T-helper 1 cell treated with Interleukin-12 subunit alpha and Interleukin-12 subunit beta and Interleukin-4 antibody, amounts not matched to agents 30 ng/mL and 1 ng/mL, for 36 hours (primary cell): ENCODE measurements at regions not wholly inside any gene's neighbourhood (a gene's known extent, or its start where the extent isn't known, plus 50 kb on each side); places are given as distances from the start of the nearest gene placed in this dataset.

Experiments
- intact Hi-C: fragments of 100-400 bp; cut with micrococcal nuclease; formaldehyde crosslinking; loops from one replicate; pipeline ENCODE4 v1.15.1; 2024

- intact Hi-C loops: no loop called here
Measured at GRCh38 chr6:41469156-41470028, 76.8 kb upstream of the FOXP4 start.

GRCh38 chr6:41470029-41470330, 76.2 kb upstream of the FOXP4 start:
- intact Hi-C loops: no loop called here

DNA sequence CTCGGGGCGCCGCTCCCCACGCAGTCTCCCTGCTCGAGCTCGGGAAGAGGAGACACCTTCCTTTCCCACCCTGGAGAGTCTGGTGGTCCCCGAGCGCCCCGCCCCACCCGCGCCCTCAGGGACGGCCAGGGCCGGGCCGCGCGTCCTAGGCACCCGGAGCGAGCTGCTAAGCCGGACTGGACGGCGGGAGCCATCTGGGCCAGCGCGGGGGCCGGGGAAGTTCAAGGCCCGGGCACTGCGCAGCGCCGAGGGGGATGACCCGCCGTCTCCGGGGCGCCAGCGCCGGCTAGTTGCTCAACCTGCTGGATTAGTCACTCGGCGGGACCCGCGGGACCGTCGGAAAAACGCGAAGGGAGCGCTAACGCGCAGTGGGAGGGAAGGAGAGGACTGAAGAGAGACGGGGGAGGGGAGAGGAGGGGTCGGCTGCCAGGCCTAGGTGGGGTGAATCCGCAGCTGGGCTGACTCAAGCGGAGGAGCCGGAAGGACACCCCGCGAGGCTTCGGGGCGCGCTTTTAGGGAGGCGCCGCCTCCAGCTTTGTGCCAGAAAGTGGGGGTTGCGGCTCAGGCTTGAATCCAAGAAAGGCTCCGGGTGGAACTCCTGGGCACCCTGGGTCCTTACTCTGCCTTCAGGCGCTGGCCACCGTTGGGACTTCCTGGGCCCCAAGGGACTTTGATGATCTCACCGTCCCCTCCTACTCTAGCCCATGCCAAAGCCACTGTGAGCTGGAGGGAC, 75.7 kb upstream of the FOXP4 start:
- intact Hi-C loops: no loop called here

- intact Hi-C loops: no loop called here
Measured at GRCh38 chr6:41471064-41471895, 74.9 kb upstream of the FOXP4 start.

- intact Hi-C loops: no loop called here
Measured at GRCh38 chr6:41474213-41474933, 71.8 kb upstream of the FOXP4 start.

DNA sequence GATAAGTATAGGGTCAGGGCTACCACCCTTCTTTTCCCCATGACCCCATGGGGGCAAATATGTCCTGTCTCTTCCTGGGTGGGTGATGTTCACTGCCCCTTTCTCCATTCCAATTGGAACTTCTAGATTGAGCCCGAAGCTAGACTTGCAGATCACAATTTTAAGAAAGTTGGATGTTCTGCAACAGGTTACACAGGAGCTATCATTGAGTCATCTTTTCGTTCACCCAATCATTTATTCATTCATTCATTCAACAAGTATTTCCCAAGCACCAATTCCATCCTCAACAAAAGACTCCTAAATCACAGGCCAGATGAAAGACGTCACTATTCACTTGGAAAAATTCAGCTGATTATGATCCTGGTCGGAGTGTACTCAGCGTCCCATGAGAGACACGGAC, 71.0 kb upstream of the FOXP4 start:
- intact Hi-C loops: no loop called here

- intact Hi-C loops: no loop called here
Measured at GRCh38 chr6:41475737-41476357, 70.3 kb upstream of the FOXP4 start.

- intact Hi-C loops: no loop called here
Measured at GRCh38 chr6:41476401-41476800, 69.8 kb upstream of the FOXP4 start.

DNA sequence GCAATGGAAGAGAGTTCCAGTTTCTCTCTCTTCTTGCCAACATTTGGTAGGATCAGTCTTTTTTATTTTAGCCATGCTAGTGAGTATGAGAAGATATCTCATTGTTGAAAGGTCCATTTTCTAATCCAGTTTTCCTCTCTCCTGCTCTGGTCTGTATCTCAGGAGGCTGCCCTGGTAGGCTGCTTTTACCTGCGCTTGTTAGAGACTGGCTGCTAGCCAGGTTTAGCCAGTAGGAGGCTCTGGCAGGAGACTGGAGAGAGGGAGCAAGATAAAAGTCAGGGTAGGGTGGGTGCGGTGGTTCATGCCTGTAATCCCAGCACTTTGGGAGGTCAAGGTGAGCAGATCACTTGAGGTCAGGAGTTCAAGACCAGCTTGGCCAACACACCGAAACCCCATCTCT, 68.6 kb upstream of the FOXP4 start:
- intact Hi-C loops: no loop called here

DNA sequence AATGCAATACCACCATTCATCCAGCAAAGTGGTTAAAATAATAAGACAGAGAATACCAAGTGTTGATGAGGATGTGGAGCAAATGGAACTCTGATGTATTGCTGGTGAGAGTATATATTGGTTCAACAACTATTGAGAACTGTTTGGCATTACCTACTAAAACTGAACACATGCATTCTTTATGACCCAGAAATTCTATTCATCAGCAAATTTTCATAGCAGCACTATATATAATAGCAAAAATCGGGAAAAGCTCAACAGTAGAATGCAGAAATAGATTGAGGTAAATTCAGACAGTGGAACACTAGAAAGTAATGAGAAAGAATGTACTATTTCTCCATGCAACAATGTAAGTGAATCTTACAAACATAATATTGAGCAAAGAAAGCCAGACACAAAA, 62.2 kb upstream of the FOXP4 start:
- intact Hi-C loops: no loop called here

GRCh38 chr6:41487860-41488432, 58.2 kb upstream of the FOXP4 start:
- intact Hi-C loops: no loop called here

DNA sequence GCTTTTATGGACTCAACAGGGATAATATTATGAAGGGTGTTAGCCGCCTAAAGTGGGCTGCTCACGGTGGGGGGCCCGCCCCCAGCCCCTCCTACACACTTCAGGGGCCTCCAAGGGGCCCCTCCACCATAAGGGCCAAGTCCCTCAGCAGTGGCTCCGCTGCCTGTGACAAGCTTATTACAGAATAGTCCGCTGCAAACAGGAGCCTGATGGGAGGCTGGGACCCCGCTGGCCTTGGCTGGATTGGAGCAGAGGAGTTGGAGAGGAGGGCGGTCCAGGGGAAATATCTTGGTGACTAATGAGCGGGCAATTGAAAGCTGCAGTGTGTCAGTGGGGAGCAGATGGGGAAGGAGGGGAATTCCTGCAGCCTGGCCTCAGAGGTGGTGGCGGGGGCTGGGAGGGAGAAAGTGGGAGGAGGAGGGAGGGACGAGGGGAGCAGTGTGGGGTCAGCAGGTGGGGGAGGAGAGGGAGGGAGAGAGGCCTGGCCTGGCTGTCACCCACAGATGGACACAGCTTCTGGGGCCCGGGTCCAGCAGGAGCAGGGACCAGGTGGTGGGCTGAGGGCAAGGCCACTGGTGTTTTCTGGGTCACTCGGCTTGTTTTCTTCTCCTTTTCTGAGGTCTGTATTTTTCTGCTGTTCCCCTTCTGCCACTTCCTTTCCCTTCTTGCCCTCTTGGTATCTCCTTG, 57.6 kb upstream of the FOXP4 start:
- intact Hi-C loops: no loop called here

- intact Hi-C loops: no loop called here
Measured at GRCh38 chr6:41489120-41489851, 56.9 kb upstream of the FOXP4 start.

DNA sequence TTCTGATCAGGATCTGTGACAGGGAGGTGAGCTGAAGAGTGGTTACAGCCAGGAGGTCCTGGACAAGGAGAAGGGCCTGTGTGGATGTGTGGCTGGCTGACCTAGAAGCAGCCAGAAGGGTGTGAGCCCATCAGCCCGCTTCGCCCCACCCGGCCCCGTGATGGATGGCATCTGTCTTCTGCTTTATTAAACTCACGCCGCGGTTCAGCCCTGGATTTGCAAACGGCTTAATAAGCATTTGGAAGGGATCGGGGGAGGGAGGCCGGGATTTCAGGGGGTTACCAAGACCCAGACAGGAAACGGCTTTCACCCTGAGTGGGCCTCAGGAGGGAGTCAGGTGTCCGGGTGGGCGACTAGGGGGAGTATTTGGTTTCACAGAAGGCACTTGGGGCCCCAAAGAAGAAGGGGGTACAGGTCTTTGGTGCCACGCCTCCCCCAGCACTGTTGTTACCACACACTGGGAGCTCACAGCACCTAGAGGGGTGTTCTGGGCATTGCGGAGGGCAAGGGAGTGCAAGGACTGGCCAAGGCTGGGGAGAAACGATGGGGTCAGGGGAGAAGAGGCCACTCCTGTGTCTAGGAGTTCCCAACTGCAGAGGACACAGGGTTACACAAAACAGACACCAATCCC, 53.8 kb upstream of the FOXP4 start:
- intact Hi-C loops: no loop called here

DNA sequence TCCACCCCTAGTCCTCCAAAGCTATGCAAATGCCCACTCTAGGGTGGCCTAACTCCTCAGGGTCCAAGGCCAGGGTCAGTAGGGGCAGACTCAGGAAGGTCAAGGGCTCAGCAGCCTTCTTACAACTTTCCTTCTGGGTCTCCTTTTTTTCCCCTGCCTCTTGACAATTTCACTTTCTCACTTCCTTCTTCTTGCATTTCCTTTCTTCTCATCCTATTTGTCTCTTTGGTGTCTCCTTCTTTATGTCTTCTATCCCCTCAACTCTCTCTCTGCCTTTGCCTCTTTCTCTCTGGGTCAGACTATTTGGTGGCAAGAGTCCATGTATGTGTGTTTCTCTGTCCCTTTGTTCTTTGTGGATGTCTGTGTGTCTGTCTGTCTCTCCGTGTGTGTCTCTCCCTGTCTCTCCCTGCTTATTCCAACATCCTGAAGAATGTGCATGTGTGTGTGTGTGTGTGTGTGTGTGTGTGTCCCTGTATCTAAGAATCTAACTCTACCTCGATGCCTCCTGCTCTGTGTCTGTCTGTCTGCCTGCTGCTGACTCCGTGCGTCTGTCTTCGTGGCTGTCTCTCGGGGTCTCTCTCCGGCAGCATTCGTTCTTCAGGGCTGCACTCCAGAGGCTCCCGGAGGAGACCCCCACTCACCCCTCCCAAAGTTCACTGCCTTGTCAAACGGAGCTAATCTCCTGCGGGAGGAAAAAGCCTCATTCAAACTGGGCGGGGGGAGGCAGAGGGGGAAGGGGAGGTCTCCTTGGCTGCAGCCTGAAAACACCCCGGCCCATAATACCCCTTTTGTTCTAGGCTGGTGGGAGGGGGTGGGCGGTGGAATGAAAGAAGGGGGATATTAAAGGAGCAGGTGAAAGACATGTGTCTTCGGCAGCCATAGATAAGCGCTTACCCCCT, 51.7 kb upstream of the FOXP4 start:
- intact Hi-C loops: no loop called here
